ENCODE measurements at regions not wholly inside any gene's neighbourhood (a gene's known extent, or its start where the extent isn't known, plus 50 kb on each side); places are given as distances from the start of the nearest gene placed in this dataset.

GRCh38 chr2:8006181-8006580 lies 675.7 kb upstream of the ID2 start:
- intact Hi-C loops (cut with micrococcal nuclease), result no loop called here
- BruUV-seq (replicated peaks), result no TSS peak

More at GRCh38 chr2:8006181-8006580, 675.7 kb upstream of the ID2 start:
- H3K4me1 ChIP-seq (ENCODE audit: control insufficient read depth in 1 of 2, insufficient read depth in 2 of 2, low read length in 2 of 2), result no peaks in the 10 kb centered on the region
- no peak for TF ChIP-seq JUND (IDR thresholded peaks at IDR 0.05)
- no peak for TF ChIP-seq FOSL1 (IDR thresholded peaks at IDR 0.05; ENCODE audit: low read depth)
- no peak for TF ChIP-seq EZH2phosphoT487 (IDR thresholded peaks at IDR 0.05; ENCODE audit: borderline replicate concordance)
- no peak for TF ChIP-seq CEBPB (IDR thresholded peaks at IDR 0.05; ENCODE audit: low read depth)
- TF ChIP-seq YY1 (IDR thresholded peaks at IDR 0.05; ENCODE audit: extremely low read depth, insufficient replicate concordance, low read depth, low read length), result no peak
- no peak for TF ChIP-seq CBX3 (IDR thresholded peaks at IDR 0.05; ENCODE audit: low read depth)
- TF ChIP-seq, protein P1, sequence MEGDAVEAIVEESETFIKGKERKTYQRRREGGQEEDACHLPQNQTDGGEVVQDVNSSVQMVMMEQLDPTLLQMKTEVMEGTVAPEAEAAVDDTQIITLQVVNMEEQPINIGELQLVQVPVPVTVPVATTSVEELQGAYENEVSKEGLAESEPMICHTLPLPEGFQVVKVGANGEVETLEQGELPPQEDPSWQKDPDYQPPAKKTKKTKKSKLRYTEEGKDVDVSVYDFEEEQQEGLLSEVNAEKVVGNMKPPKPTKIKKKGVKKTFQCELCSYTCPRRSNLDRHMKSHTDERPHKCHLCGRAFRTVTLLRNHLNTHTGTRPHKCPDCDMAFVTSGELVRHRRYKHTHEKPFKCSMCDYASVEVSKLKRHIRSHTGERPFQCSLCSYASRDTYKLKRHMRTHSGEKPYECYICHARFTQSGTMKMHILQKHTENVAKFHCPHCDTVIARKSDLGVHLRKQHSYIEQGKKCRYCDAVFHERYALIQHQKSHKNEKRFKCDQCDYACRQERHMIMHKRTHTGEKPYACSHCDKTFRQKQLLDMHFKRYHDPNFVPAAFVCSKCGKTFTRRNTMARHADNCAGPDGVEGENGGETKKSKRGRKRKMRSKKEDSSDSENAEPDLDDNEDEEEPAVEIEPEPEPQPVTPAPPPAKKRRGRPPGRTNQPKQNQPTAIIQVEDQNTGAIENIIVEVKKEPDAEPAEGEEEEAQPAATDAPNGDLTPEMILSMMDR (IDR thresholded peaks at IDR 0.05 in 2 of 3, conservative IDR thresholded peaks at IDR 0.05 in 1 of 3; ENCODE audit: borderline replicate concordance in 1 of 3, insufficient read depth in 1 of 3, low read depth in 2 of 3, low read length in 2 of 3), result no peak
- TF ChIP-seq ZNF274 (IDR thresholded peaks at IDR 0.05; ENCODE audit: low read depth, low read length), result no peak
- no peak for TF ChIP-seq MAX (IDR thresholded peaks at IDR 0.05)
- no peak for TF ChIP-seq RAD21 (IDR thresholded peaks at IDR 0.05; ENCODE audit: low read depth)
- TF ChIP-seq SRF (IDR thresholded peaks at IDR 0.05; ENCODE audit: low read depth), result no peak
- TF ChIP-seq SP1 (IDR thresholded peaks at IDR 0.05; ENCODE audit: low read depth), result no peak
- TF ChIP-seq TCF7L2 (IDR thresholded peaks at IDR 0.05; ENCODE audit: borderline replicate concordance, extremely low read depth, insufficient read depth, insufficient read length), result no peak
- no peak for TF ChIP-seq ELF1 (IDR thresholded peaks at IDR 0.05; ENCODE audit: borderline replicate concordance, low read depth)
- no peak for TF ChIP-seq POLR2AphosphoS5 (IDR thresholded peaks at IDR 0.05; ENCODE audit: low read depth, low read length)
- TF ChIP-seq, protein P2, sequence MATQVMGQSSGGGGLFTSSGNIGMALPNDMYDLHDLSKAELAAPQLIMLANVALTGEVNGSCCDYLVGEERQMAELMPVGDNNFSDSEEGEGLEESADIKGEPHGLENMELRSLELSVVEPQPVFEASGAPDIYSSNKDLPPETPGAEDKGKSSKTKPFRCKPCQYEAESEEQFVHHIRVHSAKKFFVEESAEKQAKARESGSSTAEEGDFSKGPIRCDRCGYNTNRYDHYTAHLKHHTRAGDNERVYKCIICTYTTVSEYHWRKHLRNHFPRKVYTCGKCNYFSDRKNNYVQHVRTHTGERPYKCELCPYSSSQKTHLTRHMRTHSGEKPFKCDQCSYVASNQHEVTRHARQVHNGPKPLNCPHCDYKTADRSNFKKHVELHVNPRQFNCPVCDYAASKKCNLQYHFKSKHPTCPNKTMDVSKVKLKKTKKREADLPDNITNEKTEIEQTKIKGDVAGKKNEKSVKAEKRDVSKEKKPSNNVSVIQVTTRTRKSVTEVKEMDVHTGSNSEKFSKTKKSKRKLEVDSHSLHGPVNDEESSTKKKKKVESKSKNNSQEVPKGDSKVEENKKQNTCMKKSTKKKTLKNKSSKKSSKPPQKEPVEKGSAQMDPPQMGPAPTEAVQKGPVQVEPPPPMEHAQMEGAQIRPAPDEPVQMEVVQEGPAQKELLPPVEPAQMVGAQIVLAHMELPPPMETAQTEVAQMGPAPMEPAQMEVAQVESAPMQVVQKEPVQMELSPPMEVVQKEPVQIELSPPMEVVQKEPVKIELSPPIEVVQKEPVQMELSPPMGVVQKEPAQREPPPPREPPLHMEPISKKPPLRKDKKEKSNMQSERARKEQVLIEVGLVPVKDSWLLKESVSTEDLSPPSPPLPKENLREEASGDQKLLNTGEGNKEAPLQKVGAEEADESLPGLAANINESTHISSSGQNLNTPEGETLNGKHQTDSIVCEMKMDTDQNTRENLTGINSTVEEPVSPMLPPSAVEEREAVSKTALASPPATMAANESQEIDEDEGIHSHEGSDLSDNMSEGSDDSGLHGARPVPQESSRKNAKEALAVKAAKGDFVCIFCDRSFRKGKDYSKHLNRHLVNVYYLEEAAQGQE (IDR thresholded peaks at IDR 0.05; ENCODE audit: low read depth), result no peak
- ChIA-PET POLR2A (no interaction called here), RAD21 (ENCODE audit: low non-redundant PET in 1 of 2, low total read pairs in 2 of 2, uncharacterized antibody in 2 of 2, unreplicated experiment in 2 of 2) (no interaction called here), CTCF (no interaction called here)
- no peak for ATAC-seq
- no peak overlapping the region for H2AFZ ChIP-seq (ENCODE audit: low read depth, low read length, poor library complexity, severe bottlenecking)
- no peaks in the 10 kb centered on the region for H3K9me2 ChIP-seq (ENCODE audit: insufficient read depth)
- no peak for DNase-seq (ENCODE audit: low read depth, low spot score)
- no peaks in the 10 kb centered on the region for H3K79me2 ChIP-seq (ENCODE audit: insufficient read depth, low read length)
- H3K27me3 ChIP-seq (ENCODE audit: insufficient read depth, low read length), result no peaks in the 10 kb centered on the region
- no peak overlapping the region for H3K4me3 ChIP-seq (replicated peaks in 1 of 2; ENCODE audit: low read depth in 1 of 2, low read length in 2 of 2)
- no peaks in the 10 kb centered on the region for H4K20me1 ChIP-seq (ENCODE audit: insufficient read depth)
- no peak overlapping the region for H3K27ac ChIP-seq (ENCODE audit: low read depth, low read length)
- H3K36me3 ChIP-seq (ENCODE audit: control insufficient read depth in 1 of 2, insufficient read depth in 2 of 2, low read length in 2 of 2), result no peaks in the 10 kb centered on the region
- H3K9ac ChIP-seq (ENCODE audit: low read length), result no peak overlapping the region
- H3K4me2 ChIP-seq (ENCODE audit: low read length), result no peak overlapping the region
- no peaks in the 10 kb centered on the region for H3K9me3 ChIP-seq (ENCODE audit: control insufficient read depth in 1 of 2, insufficient read depth in 1 of 2, low read depth in 1 of 2, low read length in 2 of 2)
